Naive B cell (primary cell): ENCODE measurements at regions not wholly inside any gene's neighbourhood (a gene's known extent, or its start where the extent isn't known, plus 50 kb on each side); places are given as distances from the start of the nearest gene placed in this dataset.

Experiments used
- ATAC-seq, 2 donors: fragments of 150-1000 bp; cut with Tn5 transposase; 2 replicates each; pipeline ENCODE4 v1.10.0; 2021; ENCODE audit warnings: low read depth in 2 of 2, mild to moderate bottlenecking in 2 of 2, moderate library complexity in 2 of 2
- DNase-seq: peaks from one replicate; pipeline ENCODE4 v3.0.0; 2022
- H3K27ac Mint-ChIP-seq, 6 donors: one replicate each; pipeline ENCODE4 v1.8.0; 2020 to 2022; ENCODE audit warnings: mild to moderate bottlenecking in 6 of 6, mixed read lengths in 6 of 6, moderate library complexity in 5 of 6, inconsistent platforms in 2 of 6
- H3K27me3 Mint-ChIP-seq, 3 donors: one replicate each; pipeline ENCODE4 v1.8.0; 2021 to 2022; ENCODE audit warnings: mixed read lengths in 3 of 3, mild to moderate bottlenecking in 1 of 3
- H3K36me3 Mint-ChIP-seq, 2 donors: one replicate each; pipeline ENCODE4 v1.8.0; 2020 to 2022; ENCODE audit warnings: mixed read lengths in 2 of 2, inconsistent platforms in 1 of 2, mild to moderate bottlenecking in 1 of 2
- H3K4me1 Mint-ChIP-seq, 3 donors: one replicate each; pipeline ENCODE4 v1.8.0; 2020 to 2022; ENCODE audit warnings: mixed read lengths in 3 of 3, inconsistent platforms in 1 of 3, mild to moderate bottlenecking in 1 of 3, moderate library complexity in 1 of 3
- H3K4me3 Mint-ChIP-seq, 8 donors: one replicate each; pipeline ENCODE4 v1.8.0; 2020 to 2022; ENCODE audit warnings: mild to moderate bottlenecking in 8 of 8, mixed read lengths in 8 of 8, moderate library complexity in 8 of 8, inconsistent platforms in 2 of 8
- H3K9me3 Mint-ChIP-seq, 7 donors: one replicate each; pipeline ENCODE4 v1.8.0; 2020 to 2022; ENCODE audit warnings: mixed read lengths in 7 of 7, mild to moderate bottlenecking in 5 of 7, inconsistent platforms in 2 of 7, moderate library complexity in 1 of 7

GRCh38 chr4:123934096-123934495 is 537.5 kb downstream of the SPRY1 start:
- no peak for DNase-seq
- H3K9me3 Mint-ChIP-seq = peaks cover 0 to 2% (median 0%) of the 10 kb centered on the region in 7 donors
- no peak for ATAC-seq
- no peak overlapping the region for H3K27ac Mint-ChIP-seq
- no peaks in the 10 kb centered on the region for H3K4me1 Mint-ChIP-seq
- H3K4me3 Mint-ChIP-seq = no peak overlapping the region
- no peaks in the 10 kb centered on the region for H3K36me3 Mint-ChIP-seq
- no peaks in the 10 kb centered on the region for H3K27me3 Mint-ChIP-seq

GRCh38 chr4:123936621-123937043 is 540.0 kb downstream of the SPRY1 start:
- H3K27ac Mint-ChIP-seq = no peak overlapping the region
- no peaks in the 10 kb centered on the region for H3K4me1 Mint-ChIP-seq
- DNase-seq = no peak
- no peak for ATAC-seq
- no peaks in the 10 kb centered on the region for H3K27me3 Mint-ChIP-seq
- H3K36me3 Mint-ChIP-seq = no peaks in the 10 kb centered on the region
- H3K4me3 Mint-ChIP-seq = no peak overlapping the region
- H3K9me3 Mint-ChIP-seq = peaks cover 0 to 2% (median 0%) of the 10 kb centered on the region in 7 donors

GRCh38 chr4:123937581-123937980 is 541.0 kb downstream of the SPRY1 start:
- Mint-ChIP-seq H3K27ac (no peak overlapping the region), H3K27me3 (no peaks in the 10 kb centered on the region), H3K4me3 (no peak overlapping the region), H3K36me3 (no peaks in the 10 kb centered on the region), H3K9me3 (peaks cover 0 to 2% (median 0%) of the 10 kb centered on the region in 7 donors), H3K4me1 (no peaks in the 10 kb centered on the region)
- ATAC-seq (no peak), DNase-seq (no peak)

- no peak overlapping the region for H3K27ac Mint-ChIP-seq
- ATAC-seq (no peak), DNase-seq (no peak)
- no peaks in the 10 kb centered on the region for H3K4me1 Mint-ChIP-seq
- H3K9me3 Mint-ChIP-seq = no peaks in the 10 kb centered on the region
- no peaks in the 10 kb centered on the region for H3K36me3 Mint-ChIP-seq
- no peaks in the 10 kb centered on the region for H3K27me3 Mint-ChIP-seq
- no peak overlapping the region for H3K4me3 Mint-ChIP-seq
Measured at GRCh38 chr4:123939621-123940020, 543.0 kb downstream of the SPRY1 start.

DNA sequence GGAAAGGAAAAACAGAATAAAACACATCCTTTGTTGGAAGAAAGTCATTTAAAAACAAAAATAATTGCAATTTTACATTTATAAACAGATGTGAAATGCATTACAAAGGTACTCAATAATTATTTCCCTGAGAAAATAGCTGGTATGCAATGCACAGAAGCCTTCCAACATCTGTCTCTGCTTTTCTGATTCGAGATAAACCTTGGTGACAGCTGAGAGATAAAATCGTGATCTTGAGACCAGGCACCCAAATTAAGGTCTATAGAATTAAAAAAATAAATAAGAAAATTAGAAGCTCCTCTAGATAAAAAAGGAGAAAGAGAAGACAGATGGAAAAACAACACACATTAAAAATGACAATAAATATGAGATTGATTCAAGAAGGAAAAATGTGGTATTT is 544.0 kb downstream of the SPRY1 start:
- DNase-seq = no peak
- no peak for ATAC-seq
- Mint-ChIP-seq H3K9me3 (no peaks in the 10 kb centered on the region), H3K4me3 (no peak overlapping the region), H3K27me3 (no peaks in the 10 kb centered on the region), H3K36me3 (no peaks in the 10 kb centered on the region), H3K4me1 (no peaks in the 10 kb centered on the region), H3K27ac (no peak overlapping the region)

DNA sequence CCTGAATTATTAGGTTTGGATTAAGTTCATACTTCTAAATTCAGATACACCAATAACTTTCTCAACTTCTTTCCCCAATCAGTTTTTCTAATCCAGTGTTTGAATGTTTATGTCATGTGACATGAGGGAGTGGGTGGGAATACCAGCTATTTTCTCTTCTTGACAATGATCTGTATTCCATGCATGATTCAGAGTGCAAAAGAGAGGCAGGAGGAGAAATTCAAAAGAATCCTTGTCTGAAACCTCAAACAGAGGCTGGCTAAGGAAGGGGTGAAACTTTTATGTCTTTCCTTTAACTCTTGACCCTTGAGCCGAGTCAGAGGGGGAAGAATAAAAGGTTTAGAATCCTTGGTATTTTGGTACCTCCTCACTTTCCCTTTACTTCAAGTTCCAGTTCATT is 544.7 kb downstream of the SPRY1 start:
- Mint-ChIP-seq H3K27me3 (no peaks in the 10 kb centered on the region), H3K27ac (no peak overlapping the region), H3K4me3 (no peak overlapping the region), H3K36me3 (no peaks in the 10 kb centered on the region), H3K9me3 (no peaks in the 10 kb centered on the region), H3K4me1 (no peaks in the 10 kb centered on the region)
- DNase-seq = no peak
- no peak for ATAC-seq

GRCh38 chr4:123943976-123944375 is 547.4 kb downstream of the SPRY1 start:
- no peaks in the 10 kb centered on the region for H3K4me1 Mint-ChIP-seq
- H3K9me3 Mint-ChIP-seq = no peaks in the 10 kb centered on the region
- H3K4me3 Mint-ChIP-seq = no peak overlapping the region
- no peak overlapping the region for H3K27ac Mint-ChIP-seq
- DNase-seq (no peak), ATAC-seq (no peak)
- H3K27me3 Mint-ChIP-seq = no peaks in the 10 kb centered on the region
- H3K36me3 Mint-ChIP-seq = no peaks in the 10 kb centered on the region

DNA sequence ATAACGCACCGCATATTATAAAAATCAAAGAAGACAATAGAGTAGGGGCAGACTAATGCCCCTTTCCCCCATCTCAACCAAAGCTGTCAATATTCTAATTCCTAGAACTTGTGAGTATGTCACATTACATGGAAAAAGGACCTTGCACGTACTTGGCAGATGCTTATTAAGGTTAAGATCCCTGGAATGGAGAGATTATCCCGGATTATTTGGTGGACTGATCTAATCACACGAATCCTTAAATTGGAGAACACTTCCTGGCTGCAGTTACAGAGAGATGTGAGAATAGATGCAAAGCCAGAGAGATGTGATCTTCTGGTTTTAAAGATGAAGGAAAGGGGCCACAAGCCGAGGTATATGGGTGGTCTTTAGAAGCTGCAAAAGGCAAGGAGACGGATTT is 548.7 kb downstream of the SPRY1 start:
- H3K9me3 Mint-ChIP-seq = no peaks in the 10 kb centered on the region
- no peak overlapping the region for H3K4me3 Mint-ChIP-seq
- peak overlapping the region in 1 of 6 donors; percentile 56 for H3K27ac Mint-ChIP-seq
- no peaks in the 10 kb centered on the region for H3K27me3 Mint-ChIP-seq
- DNase-seq (no peak), ATAC-seq (no peak)
- H3K4me1 Mint-ChIP-seq = no peaks in the 10 kb centered on the region
- no peaks in the 10 kb centered on the region for H3K36me3 Mint-ChIP-seq

DNA sequence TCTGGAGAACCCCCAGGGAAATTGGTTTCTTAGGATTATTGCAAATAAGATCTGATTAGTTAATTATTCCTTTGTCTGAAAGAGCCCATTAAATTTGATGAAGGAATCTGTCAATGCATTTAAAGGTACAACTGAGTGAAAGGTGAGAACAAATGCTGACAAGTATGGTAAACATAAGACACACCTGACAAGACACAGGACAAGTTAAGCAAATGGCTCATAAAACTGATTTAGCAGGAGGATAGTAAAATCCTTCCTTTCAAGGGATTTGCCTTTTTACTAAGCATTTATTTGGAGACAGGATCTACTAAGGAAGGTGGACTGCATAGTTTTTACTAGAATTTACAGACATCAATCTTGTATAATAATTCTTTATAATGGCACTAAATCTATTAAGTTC is 553.9 kb downstream of the SPRY1 start:
- H3K27me3 Mint-ChIP-seq = no peaks in the 10 kb centered on the region
- H3K9me3 Mint-ChIP-seq = no peaks in the 10 kb centered on the region
- ATAC-seq (no peak), DNase-seq (no peak)
- H3K4me3 Mint-ChIP-seq = no peak overlapping the region
- H3K36me3 Mint-ChIP-seq = no peaks in the 10 kb centered on the region
- no peak overlapping the region for H3K27ac Mint-ChIP-seq
- no peaks in the 10 kb centered on the region for H3K4me1 Mint-ChIP-seq

DNA sequence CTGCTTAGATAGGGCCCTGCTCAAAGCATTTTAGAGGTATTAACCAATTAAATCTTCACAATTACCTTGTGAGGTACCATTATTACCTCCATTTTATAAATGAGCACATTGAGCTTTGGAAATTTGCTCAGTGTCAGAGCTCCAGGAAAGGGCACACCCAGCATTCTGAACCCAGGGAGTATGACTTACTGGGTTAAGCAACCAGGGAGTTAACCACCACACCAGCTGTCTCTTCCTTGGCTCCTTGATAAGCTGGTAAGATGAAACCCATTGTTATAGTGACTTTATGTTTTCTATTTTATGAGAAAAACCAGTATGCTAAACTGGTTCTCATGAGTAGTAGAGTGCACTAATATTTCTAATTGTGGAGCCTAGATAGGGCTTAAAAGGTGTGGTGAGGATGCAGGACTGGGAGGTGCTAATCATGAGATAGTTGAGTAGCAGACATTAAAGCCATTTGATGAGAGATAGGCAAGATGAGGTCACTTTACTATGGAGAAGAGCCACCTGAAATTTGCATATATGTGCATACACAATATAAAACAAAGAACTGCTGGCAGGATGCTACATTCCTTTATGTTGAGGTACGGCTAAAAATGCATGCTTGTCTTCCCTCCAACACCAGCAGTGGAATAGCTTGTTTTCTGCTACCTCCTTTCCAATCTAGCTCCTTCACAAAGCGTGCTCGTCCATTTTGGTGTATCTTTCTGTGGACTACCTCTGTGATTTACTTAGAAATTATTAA is 556.1 kb downstream of the SPRY1 start:
- DNase-seq = no peak
- H3K27ac Mint-ChIP-seq = peak overlapping the region in 1 of 6 donors; percentile 67
- no peak overlapping the region for H3K4me3 Mint-ChIP-seq
- H3K4me1 Mint-ChIP-seq = no peaks in the 10 kb centered on the region
- H3K36me3 Mint-ChIP-seq = no peaks in the 10 kb centered on the region
- no peaks in the 10 kb centered on the region for H3K9me3 Mint-ChIP-seq
- H3K27me3 Mint-ChIP-seq = no peaks in the 10 kb centered on the region
- no peak for ATAC-seq

- peaks cover 0 to 7% of the 10 kb centered on the region in 2 donors for H3K36me3 Mint-ChIP-seq
- no peaks in the 10 kb centered on the region for H3K9me3 Mint-ChIP-seq
- H3K27ac Mint-ChIP-seq = no peak overlapping the region
- H3K4me3 Mint-ChIP-seq = no peak overlapping the region
- no peaks in the 10 kb centered on the region for H3K4me1 Mint-ChIP-seq
- DNase-seq (no peak), ATAC-seq (no peak)
- H3K27me3 Mint-ChIP-seq = peaks cover 0 to 6% (median 0%) of the 10 kb centered on the region in 3 donors
Measured at GRCh38 chr4:123953566-123953965, 557.0 kb downstream of the SPRY1 start.

GRCh38 chr4:123954220-123954619 is 557.6 kb downstream of the SPRY1 start:
- peaks cover 0 to 6% (median 0%) of the 10 kb centered on the region in 3 donors for H3K27me3 Mint-ChIP-seq
- H3K27ac Mint-ChIP-seq = no peak overlapping the region
- no peaks in the 10 kb centered on the region for H3K9me3 Mint-ChIP-seq
- H3K36me3 Mint-ChIP-seq = peaks cover 0 to 7% of the 10 kb centered on the region in 2 donors
- no peak for DNase-seq
- no peak overlapping the region for H3K4me3 Mint-ChIP-seq
- no peak for ATAC-seq
- no peaks in the 10 kb centered on the region for H3K4me1 Mint-ChIP-seq

- H3K4me1 Mint-ChIP-seq = no peaks in the 10 kb centered on the region
- no peak for ATAC-seq
- peaks cover 0 to 7% of the 10 kb centered on the region in 2 donors for H3K36me3 Mint-ChIP-seq
- no peak overlapping the region for H3K27ac Mint-ChIP-seq
- H3K27me3 Mint-ChIP-seq = peaks cover 0 to 6% (median 0%) of the 10 kb centered on the region in 3 donors
- H3K9me3 Mint-ChIP-seq = no peaks in the 10 kb centered on the region
- no peak overlapping the region for H3K4me3 Mint-ChIP-seq
- no peak for DNase-seq
Measured at GRCh38 chr4:123955167-123955800, 558.7 kb downstream of the SPRY1 start.

DNA sequence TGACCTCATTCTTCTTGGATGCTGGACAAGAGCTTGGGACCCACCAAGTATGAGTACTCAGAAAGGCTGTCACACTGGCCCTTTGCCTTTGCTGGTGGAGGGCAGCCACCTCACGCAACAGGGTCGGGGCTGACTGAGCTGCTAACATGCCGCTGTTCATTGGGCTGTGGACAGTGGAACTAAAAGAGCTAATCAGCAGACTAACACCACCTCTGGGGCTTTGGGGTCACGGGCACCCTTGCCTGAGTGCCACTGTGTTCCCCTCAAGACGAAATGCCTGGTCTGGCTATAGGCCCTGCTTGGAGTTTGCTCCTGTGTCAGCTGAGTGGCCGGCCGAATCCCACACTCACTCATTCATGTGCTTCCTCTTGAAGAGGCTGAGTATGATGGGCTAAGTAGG is 559.6 kb downstream of the SPRY1 start:
- ATAC-seq = no peak
- H3K27me3 Mint-ChIP-seq = peaks cover 0 to 6% (median 0%) of the 10 kb centered on the region in 3 donors
- no peaks in the 10 kb centered on the region for H3K9me3 Mint-ChIP-seq
- DNase-seq = no peak
- H3K4me3 Mint-ChIP-seq = no peak overlapping the region
- H3K36me3 Mint-ChIP-seq = peaks cover 0 to 7% of the 10 kb centered on the region in 2 donors
- H3K27ac Mint-ChIP-seq = no peak overlapping the region
- no peaks in the 10 kb centered on the region for H3K4me1 Mint-ChIP-seq
